Right lobe of liver (tissue), 6 donors: ENCODE measurements at regions not wholly inside any gene's neighbourhood (a gene's known extent, or its start where the extent isn't known, plus 50 kb on each side); places are given as distances from the start of the nearest gene placed in this dataset.

Experiments used
- ATAC-seq, 4 donors: fragments of 200-7000 bp; cut with Tn5 transposase; one replicate each; pipeline ENCODE4 v1.9.1; 2020; ENCODE audit warnings: mild to moderate bottlenecking in 4 of 4, moderate library complexity in 4 of 4
- DNase-seq, 3 donors: peaks; one replicate each; pipeline ENCODE4 v3.0.0-alpha.2; 2020
- H3K27ac ChIP-seq, 3 donors: fragments of 200-600 bp; one replicate each; pipeline ENCODE4 v1.8.0; 2022
- H3K27me3 ChIP-seq, 2 donors: fragments of 200-600 bp; one replicate each; pipeline ENCODE4 v1.8.0; 2022
- H3K36me3 ChIP-seq, 4 donors: fragments of 200-600 bp; sonication (generic) in 1 of 4; one replicate each; pipeline versions ENCODE4 v1.5.1 to v1.8.0; 2017 to 2022; ENCODE audit warnings: control low read depth in 1 of 4
- H3K4me1 ChIP-seq, 4 donors: fragments of 200-600 bp; sonication (generic) in 1 of 4; one replicate each; pipeline versions ENCODE4 v1.5.1 to v1.8.0; 2017 to 2022; ENCODE audit warnings: control low read depth in 1 of 4
- H3K4me3 ChIP-seq, 3 donors: fragments of 200-600 bp; one replicate each; pipeline ENCODE4 v1.8.0; 2022
- H3K9me3 ChIP-seq, 4 donors: fragments of 200-600 bp; sonication (generic) in 1 of 4; one replicate each; pipeline versions ENCODE4 v1.5.1 to v1.8.0; 2017 to 2022; ENCODE audit warnings: control low read depth in 1 of 4
- POLR2A ChIP-seq: fragments of 450-650 bp; IDR thresholded peaks from one replicate; pipeline ENCODE4 v1.6.1; 2017; ENCODE audit warnings: antibody characterized with exemption, mild to moderate bottlenecking
- WGBS: methylation state at CpG from one replicate; pipeline ENCODE4 v1.1.6; 2018; ENCODE audit warnings: low coverage, low lambda C conversion rate; ENCODE audit not compliant: insufficient coverage; ENCODE audit errors: missing lambda C conversion rate; 5-methylcytosine and 5-hydroxymethylcytosine counted together
- intact Hi-C, 2 donors: fragments of 100-400 bp; cut with DNase I; formaldehyde crosslinking; loops; one replicate each; pipeline versions ENCODE4 v1.11.2 to v1.14.1; 2022
- TF ChIP-seq, protein P1 (sequence below), 4 donors: fragments of 200-600 bp in 3 of 4; fragments of 450-650 bp in 1 of 4; IDR thresholded peaks; one replicate each; pipeline versions ENCODE4 v1.5.1 to v1.8.0; 2016 to 2022; ENCODE audit warnings: antibody characterized with exemption in 4 of 4, mild to moderate bottlenecking in 2 of 4
- donor health status: DM: no; HTN: yes; CAD: no.
- donor health status: DM: no; HTN: no; CAD: no.
- donor health status: DM: no; HTN: no; CAD: no.
- donor health status: DM: no; HTN: yes; CAD: no.
- donor health status: DM: no; HTN: yes; CAD: no.

DNA sequence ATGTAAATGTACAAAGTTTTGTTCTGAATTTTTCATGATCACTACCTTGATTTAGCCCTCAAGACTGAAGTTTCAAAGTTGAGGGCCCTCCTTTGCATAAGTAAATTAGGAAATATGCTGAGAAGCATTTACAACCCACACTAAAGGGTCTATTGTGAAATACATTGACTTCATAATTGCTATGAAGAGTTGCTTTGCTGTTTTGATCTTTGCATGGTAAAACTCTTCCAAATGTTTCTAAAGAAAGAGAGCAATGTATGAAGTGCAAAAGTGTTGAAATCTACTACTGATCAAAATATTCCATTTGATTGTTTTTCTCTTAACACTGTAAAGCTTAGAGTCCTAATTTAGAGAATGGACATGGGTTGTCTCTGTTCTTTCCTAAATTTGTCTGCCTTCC lies 77.2 kb downstream of the C7orf25 start:
- no peak for DNase-seq
- intact Hi-C loops = no loop called here

GRCh38 chr7:42833411-42833810 lies 78.5 kb downstream of the C7orf25 start:
- no peak for DNase-seq
- Histone ChIP-seq H3K27me3 (no peaks in the 10 kb centered on the region), H3K36me3 (no peaks in the 10 kb centered on the region), H3K27ac (no peak overlapping the region), H3K4me1 (no peaks in the 10 kb centered on the region), H3K9me3 (no peaks in the 10 kb centered on the region), H3K4me3 (no peak overlapping the region)
- WGBS = 35% methylated on average over 4 of the region's 4 CpGs
- no peak for ATAC-seq
- intact Hi-C loops = no loop called here
- TF ChIP-seq, protein P1, sequence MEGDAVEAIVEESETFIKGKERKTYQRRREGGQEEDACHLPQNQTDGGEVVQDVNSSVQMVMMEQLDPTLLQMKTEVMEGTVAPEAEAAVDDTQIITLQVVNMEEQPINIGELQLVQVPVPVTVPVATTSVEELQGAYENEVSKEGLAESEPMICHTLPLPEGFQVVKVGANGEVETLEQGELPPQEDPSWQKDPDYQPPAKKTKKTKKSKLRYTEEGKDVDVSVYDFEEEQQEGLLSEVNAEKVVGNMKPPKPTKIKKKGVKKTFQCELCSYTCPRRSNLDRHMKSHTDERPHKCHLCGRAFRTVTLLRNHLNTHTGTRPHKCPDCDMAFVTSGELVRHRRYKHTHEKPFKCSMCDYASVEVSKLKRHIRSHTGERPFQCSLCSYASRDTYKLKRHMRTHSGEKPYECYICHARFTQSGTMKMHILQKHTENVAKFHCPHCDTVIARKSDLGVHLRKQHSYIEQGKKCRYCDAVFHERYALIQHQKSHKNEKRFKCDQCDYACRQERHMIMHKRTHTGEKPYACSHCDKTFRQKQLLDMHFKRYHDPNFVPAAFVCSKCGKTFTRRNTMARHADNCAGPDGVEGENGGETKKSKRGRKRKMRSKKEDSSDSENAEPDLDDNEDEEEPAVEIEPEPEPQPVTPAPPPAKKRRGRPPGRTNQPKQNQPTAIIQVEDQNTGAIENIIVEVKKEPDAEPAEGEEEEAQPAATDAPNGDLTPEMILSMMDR (IDR thresholded peaks at IDR 0.05) = no peak
- TF ChIP-seq POLR2A = no peak

More for the DNA sequence above, 77.2 kb downstream of the C7orf25 start:
- no peaks in the 10 kb centered on the region for H3K4me1 ChIP-seq
- no peaks in the 10 kb centered on the region for H3K9me3 ChIP-seq
- no peaks in the 10 kb centered on the region for H3K27me3 ChIP-seq
- H3K27ac ChIP-seq = no peak overlapping the region
- TF ChIP-seq, protein P1 (IDR thresholded peaks at IDR 0.05) = no peak
- no peak for TF ChIP-seq POLR2A
- H3K36me3 ChIP-seq = no peaks in the 10 kb centered on the region
- no peak overlapping the region for H3K4me3 ChIP-seq
- no peak for ATAC-seq

DNA sequence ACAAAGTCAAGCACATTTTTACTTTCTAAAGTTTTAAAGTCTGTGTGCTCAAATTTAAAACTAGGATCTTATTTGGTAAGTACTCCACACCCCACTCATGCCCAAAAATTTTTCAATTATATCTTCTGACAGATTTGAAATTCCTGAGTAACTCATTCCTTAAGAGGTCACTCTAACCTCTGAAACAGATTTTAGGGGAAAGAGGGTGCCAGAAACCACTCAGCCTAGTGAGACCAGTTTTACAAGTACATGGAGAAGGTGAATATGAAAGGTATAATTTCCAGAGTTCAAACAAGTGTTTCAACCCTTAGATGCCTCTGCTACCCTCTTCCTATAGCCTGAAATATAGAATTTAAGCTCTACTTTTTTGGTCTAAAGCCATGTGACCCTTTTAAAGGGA lies 79.2 kb downstream of the C7orf25 start:
- no peaks in the 10 kb centered on the region for H3K4me1 ChIP-seq
- intact Hi-C loops = no loop called here
- no peaks in the 10 kb centered on the region for H3K27me3 ChIP-seq
- DNase-seq (no peak), ATAC-seq (no peak)
- no peak overlapping the region for H3K4me3 ChIP-seq
- H3K36me3 ChIP-seq = no peaks in the 10 kb centered on the region
- H3K9me3 ChIP-seq = no peaks in the 10 kb centered on the region
- H3K27ac ChIP-seq = no peak overlapping the region
- TF ChIP-seq, protein P1 (IDR thresholded peaks at IDR 0.05) = no peak
- TF ChIP-seq POLR2A = no peak

DNA sequence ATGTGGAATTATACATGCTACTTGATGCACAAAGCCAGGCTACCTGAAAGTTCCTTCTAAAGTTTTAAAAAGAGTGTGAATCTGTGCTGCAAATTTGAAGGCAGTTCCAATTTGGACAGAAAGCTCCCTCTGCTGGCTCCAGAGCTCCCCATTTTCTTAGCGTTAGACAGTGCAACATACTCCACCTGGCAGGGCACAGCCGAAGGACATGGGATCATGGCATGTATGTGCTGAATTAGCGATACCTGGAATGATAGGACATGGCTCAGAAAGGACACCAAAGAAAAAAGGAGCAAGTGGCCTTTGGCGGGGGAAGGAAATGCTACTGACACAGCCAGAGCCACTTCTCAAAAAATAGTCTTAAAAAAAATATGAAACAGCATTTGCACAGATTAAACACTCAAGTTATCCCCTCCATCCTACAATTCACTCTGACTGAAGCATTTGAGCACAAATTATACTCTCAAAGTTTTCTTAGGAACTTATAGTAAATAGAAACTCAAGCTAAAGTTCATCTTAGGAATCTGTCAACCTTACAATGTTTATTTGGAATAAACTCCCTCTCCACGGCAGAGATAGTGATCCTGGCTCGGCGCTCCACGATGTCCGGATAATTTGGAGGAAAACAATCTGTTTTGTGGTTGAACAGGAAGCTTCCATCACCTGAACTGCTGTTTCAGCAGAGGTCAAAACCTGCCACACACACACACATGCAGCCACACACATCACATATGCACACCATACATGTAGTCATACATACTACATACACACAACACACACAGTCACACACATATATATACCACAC lies 80.0 kb downstream of the C7orf25 start:
- Histone ChIP-seq H3K4me3 (no peak overlapping the region), H3K9me3 (no peaks in the 10 kb centered on the region), H3K4me1 (no peaks in the 10 kb centered on the region), H3K27ac (no peak overlapping the region), H3K27me3 (no peaks in the 10 kb centered on the region), H3K36me3 (no peaks in the 10 kb centered on the region)
- ATAC-seq = peak; percentile 54 to 74 (median 68)
- WGBS = 24% methylated on average over 9 of the region's 9 CpGs
- DNase-seq = peak in 1 of 3 donors; percentile 21
- no peak for TF ChIP-seq POLR2A
- TF ChIP-seq, protein P1 (IDR thresholded peaks at IDR 0.05) = peak; percentile 34 to 57 (median 49)
- intact Hi-C loops = no loop called here
